SK-N-SH (cell line): ENCODE measurements at regions not wholly inside any gene's neighbourhood (a gene's known extent, or its start where the extent isn't known, plus 50 kb on each side); places are given as distances from the start of the nearest gene placed in this dataset.
"Not testable (repeated sequence)": the region's sequence is repeated elsewhere in the genome, so short reads cannot be mapped to it uniquely, and the experiment has no call there.

ENCODE experiments used
- CHD2 ChIP-seq: fragments of 150-350 bp; IDR thresholded peaks from 2 replicates; pipeline ENCODE4 v1.6.1; 2018; ENCODE audit warnings: low read length; ENCODE audit not compliant: partially characterized antibody
- CTCF ChIP-seq: fragments of 200-600 bp; sonication (generic); IDR thresholded peaks from 2 replicates; pipeline ENCODE4 v1.6.1; 2017; ENCODE audit warnings: antibody characterized with exemption, mild to moderate bottlenecking, moderate library complexity
- ELF1 ChIP-seq: IDR thresholded peaks from 2 replicates; pipeline ENCODE4 v1.4.0; 2012
- EZH2phosphoT487 ChIP-seq: fragments of 200-600 bp; sonication (generic); IDR thresholded peaks from 2 replicates; pipeline ENCODE4 v1.6.1; 2017; ENCODE audit warnings: low read depth, mixed run types, mild to moderate bottlenecking, antibody characterized with exemption, moderate library complexity, borderline replicate concordance
- FOSL2 ChIP-seq: IDR thresholded peaks from 2 replicates; pipeline ENCODE4 v1.4.0; 2012; ENCODE audit warnings: low read depth, mild to moderate bottlenecking, moderate library complexity, borderline replicate concordance
- GABPA ChIP-seq: IDR thresholded peaks from 2 replicates; pipeline ENCODE4 v1.4.0; 2012; ENCODE audit warnings: low read depth, mild to moderate bottlenecking
- RAD21 ChIP-seq: IDR thresholded peaks from 2 replicates; pipeline ENCODE4 v1.6.1; 2012; ENCODE audit warnings: mild to moderate bottlenecking, low read length
- RCOR1 ChIP-seq: fragments of 150-350 bp; IDR thresholded peaks from 2 replicates; pipeline ENCODE4 v1.6.1; 2017; ENCODE audit warnings: antibody characterized with exemption, low read length
- REST ChIP-seq: IDR thresholded peaks from 2 replicates; pipeline ENCODE4 v1.6.1; 2012; ENCODE audit warnings: mild to moderate bottlenecking, low read depth, low read length, moderate library complexity
- RFX5 ChIP-seq: IDR thresholded peaks from 2 replicates; pipeline ENCODE4 v1.6.1; 2012; ENCODE audit warnings: mild to moderate bottlenecking, improper control_type of control experiment, low read length
- SMC3 ChIP-seq: IDR thresholded peaks from 2 replicates; pipeline ENCODE4 v1.6.1; 2012; ENCODE audit warnings: low read depth, low read length, improper control_type of control experiment

GRCh38 chr3:20618181-20618580, 432.2 kb upstream of the SGO1 start:
- not testable (repeated sequence) for TF ChIP-seq RFX5, RCOR1, ELF1, EZH2phosphoT487, REST, CTCF, RAD21, SMC3, FOSL2, CHD2, GABPA
